ENCODE measurements at regions not wholly inside any gene's neighbourhood (a gene's known extent, or its start where the extent isn't known, plus 50 kb on each side); places are given as distances from the start of the nearest gene placed in this dataset.

DNA sequence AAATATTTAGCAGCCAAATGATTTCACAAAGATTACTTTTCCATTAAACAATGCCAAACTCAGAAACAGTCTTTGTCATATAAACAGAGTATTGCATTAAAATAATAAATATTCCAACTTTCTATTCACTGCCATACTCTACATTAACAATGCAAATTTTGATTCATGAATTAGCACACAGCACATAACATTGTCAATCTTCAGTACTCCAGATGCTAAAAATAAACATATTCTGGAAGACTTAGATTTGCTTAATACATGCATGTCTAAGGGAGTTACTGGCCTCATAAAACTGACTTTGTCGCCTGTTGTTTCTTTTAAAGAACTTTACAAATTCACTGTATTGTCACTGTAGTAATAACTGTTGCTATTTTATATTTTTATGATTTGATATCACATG lies 131.6 kb downstream of the TMEM144 start:
- TF ChIP-seq, protein P1, sequence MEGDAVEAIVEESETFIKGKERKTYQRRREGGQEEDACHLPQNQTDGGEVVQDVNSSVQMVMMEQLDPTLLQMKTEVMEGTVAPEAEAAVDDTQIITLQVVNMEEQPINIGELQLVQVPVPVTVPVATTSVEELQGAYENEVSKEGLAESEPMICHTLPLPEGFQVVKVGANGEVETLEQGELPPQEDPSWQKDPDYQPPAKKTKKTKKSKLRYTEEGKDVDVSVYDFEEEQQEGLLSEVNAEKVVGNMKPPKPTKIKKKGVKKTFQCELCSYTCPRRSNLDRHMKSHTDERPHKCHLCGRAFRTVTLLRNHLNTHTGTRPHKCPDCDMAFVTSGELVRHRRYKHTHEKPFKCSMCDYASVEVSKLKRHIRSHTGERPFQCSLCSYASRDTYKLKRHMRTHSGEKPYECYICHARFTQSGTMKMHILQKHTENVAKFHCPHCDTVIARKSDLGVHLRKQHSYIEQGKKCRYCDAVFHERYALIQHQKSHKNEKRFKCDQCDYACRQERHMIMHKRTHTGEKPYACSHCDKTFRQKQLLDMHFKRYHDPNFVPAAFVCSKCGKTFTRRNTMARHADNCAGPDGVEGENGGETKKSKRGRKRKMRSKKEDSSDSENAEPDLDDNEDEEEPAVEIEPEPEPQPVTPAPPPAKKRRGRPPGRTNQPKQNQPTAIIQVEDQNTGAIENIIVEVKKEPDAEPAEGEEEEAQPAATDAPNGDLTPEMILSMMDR (IDR thresholded peaks at IDR 0.05), result no peak
- TF ChIP-seq POLR2AphosphoS5 (IDR thresholded peaks at IDR 0.05; ENCODE audit: low read depth, low read length), result no peak
- TF ChIP-seq, protein P2, sequence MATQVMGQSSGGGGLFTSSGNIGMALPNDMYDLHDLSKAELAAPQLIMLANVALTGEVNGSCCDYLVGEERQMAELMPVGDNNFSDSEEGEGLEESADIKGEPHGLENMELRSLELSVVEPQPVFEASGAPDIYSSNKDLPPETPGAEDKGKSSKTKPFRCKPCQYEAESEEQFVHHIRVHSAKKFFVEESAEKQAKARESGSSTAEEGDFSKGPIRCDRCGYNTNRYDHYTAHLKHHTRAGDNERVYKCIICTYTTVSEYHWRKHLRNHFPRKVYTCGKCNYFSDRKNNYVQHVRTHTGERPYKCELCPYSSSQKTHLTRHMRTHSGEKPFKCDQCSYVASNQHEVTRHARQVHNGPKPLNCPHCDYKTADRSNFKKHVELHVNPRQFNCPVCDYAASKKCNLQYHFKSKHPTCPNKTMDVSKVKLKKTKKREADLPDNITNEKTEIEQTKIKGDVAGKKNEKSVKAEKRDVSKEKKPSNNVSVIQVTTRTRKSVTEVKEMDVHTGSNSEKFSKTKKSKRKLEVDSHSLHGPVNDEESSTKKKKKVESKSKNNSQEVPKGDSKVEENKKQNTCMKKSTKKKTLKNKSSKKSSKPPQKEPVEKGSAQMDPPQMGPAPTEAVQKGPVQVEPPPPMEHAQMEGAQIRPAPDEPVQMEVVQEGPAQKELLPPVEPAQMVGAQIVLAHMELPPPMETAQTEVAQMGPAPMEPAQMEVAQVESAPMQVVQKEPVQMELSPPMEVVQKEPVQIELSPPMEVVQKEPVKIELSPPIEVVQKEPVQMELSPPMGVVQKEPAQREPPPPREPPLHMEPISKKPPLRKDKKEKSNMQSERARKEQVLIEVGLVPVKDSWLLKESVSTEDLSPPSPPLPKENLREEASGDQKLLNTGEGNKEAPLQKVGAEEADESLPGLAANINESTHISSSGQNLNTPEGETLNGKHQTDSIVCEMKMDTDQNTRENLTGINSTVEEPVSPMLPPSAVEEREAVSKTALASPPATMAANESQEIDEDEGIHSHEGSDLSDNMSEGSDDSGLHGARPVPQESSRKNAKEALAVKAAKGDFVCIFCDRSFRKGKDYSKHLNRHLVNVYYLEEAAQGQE (IDR thresholded peaks at IDR 0.05; ENCODE audit: insufficient read depth in 1 of 2, low read depth in 2 of 2, low read length in 1 of 2), result no peak

Measured in Panc1 (cell line).